ES-I3 (cell line): ENCODE measurements at regions not wholly inside any gene's neighbourhood (a gene's known extent, or its start where the extent isn't known, plus 50 kb on each side); places are given as distances from the start of the nearest gene placed in this dataset.
"Not testable (repeated sequence)": the region's sequence is repeated elsewhere in the genome, so short reads cannot be mapped to it uniquely, and the experiment has no call there.

ENCODE experiments used
- H3K36me3 ChIP-seq: 2 replicates; pipeline ENCODE4 v1.6.1; 2013; ENCODE audit warnings: mild to moderate bottlenecking, low read length, control low read depth, moderate library complexity; ENCODE audit not compliant: insufficient read depth
- H3K4me1 ChIP-seq: 2 replicates; pipeline ENCODE4 v1.6.1; 2013; ENCODE audit warnings: mild to moderate bottlenecking, control low read depth, low read length; ENCODE audit not compliant: insufficient read depth
- H3K9ac ChIP-seq: 2 replicates; pipeline ENCODE4 v1.6.1; 2013; ENCODE audit warnings: low read depth, mild to moderate bottlenecking, low read length, moderate library complexity
- H3K9me3 ChIP-seq: 2 replicates; pipeline ENCODE4 v1.6.1; 2013; ENCODE audit warnings: mild to moderate bottlenecking, low read length, moderate library complexity; ENCODE audit not compliant: control insufficient read depth, insufficient read depth

- no peaks in the 10 kb centered on the region for H3K36me3 ChIP-seq
- H3K9ac ChIP-seq, result no peak overlapping the region
- no peaks in the 10 kb centered on the region for H3K9me3 ChIP-seq
- H3K4me1 ChIP-seq, result no peaks in the 10 kb centered on the region
Observed at GRCh38 chr2:228614741-228615140, 433.3 kb upstream of the SPHKAP start.

GRCh38 chr2:228613133-228613850 lies 431.8 kb upstream of the SPHKAP start:
- H3K9ac ChIP-seq, result no peak overlapping the region

GRCh38 chr2:228611171-228611570 lies 429.7 kb upstream of the SPHKAP start:
- H3K9me3 ChIP-seq, result no peaks in the 10 kb centered on the region; the same call in 1 of the 2 replicates
- H3K36me3 ChIP-seq, result no peaks in the 10 kb centered on the region
- H3K9ac ChIP-seq, result no peak overlapping the region
- no peaks in the 10 kb centered on the region for H3K4me1 ChIP-seq

More at GRCh38 chr2:228613133-228613850, 431.8 kb upstream of the SPHKAP start:
- Histone ChIP-seq H3K36me3 (no peaks in the 10 kb centered on the region), H3K4me1 (no peaks in the 10 kb centered on the region), H3K9me3 (no peaks in the 10 kb centered on the region; the same call in 1 of the 2 replicates)

GRCh38 chr2:228602288-228602687 lies 420.8 kb upstream of the SPHKAP start:
- H3K36me3 ChIP-seq, result no peaks in the 10 kb centered on the region
- H3K9me3 ChIP-seq, result no peaks in the 10 kb centered on the region
- no peaks in the 10 kb centered on the region for H3K4me1 ChIP-seq
- no peak overlapping the region for H3K9ac ChIP-seq

- Histone ChIP-seq H3K9me3 (no peaks in the 10 kb centered on the region; the same call in 1 of the 2 replicates), H3K4me1 (no peaks in the 10 kb centered on the region), H3K36me3 (no peaks in the 10 kb centered on the region), H3K9ac (no peak overlapping the region)
Observed at GRCh38 chr2:228600265-228600664, 418.8 kb upstream of the SPHKAP start.

- Histone ChIP-seq H3K9me3 (no peaks in the 10 kb centered on the region; the same call in 1 of the 2 replicates), H3K9ac (no peak overlapping the region), H3K36me3 (no peaks in the 10 kb centered on the region), H3K4me1 (no peaks in the 10 kb centered on the region)
Observed at GRCh38 chr2:228599781-228600180, 418.3 kb upstream of the SPHKAP start.

- no peak overlapping the region for H3K9ac ChIP-seq
- H3K9me3 ChIP-seq, result no peaks in the 10 kb centered on the region; the same call in 1 of the 2 replicates
- H3K4me1 ChIP-seq, result no peaks in the 10 kb centered on the region
- no peaks in the 10 kb centered on the region for H3K36me3 ChIP-seq
Observed at GRCh38 chr2:228599297-228599696, 417.8 kb upstream of the SPHKAP start.

GRCh38 chr2:228597032-228597431 lies 415.5 kb upstream of the SPHKAP start:
- Histone ChIP-seq H3K36me3 (no peaks in the 10 kb centered on the region), H3K9me3 (no peaks in the 10 kb centered on the region; the same call in 1 of the 2 replicates), H3K4me1 (no peaks in the 10 kb centered on the region), H3K9ac (no peak overlapping the region)

GRCh38 chr2:228594012-228594411 lies 412.5 kb upstream of the SPHKAP start:
- no peaks in the 10 kb centered on the region for H3K36me3 ChIP-seq
- no peak overlapping the region for H3K9ac ChIP-seq
- H3K9me3 ChIP-seq, result no peaks in the 10 kb centered on the region; the same call in 1 of the 2 replicates
- H3K4me1 ChIP-seq, result no peaks in the 10 kb centered on the region

- H3K36me3 ChIP-seq, result no peaks in the 10 kb centered on the region
- no peaks in the 10 kb centered on the region for H3K4me1 ChIP-seq
- H3K9ac ChIP-seq, result no peak overlapping the region
- H3K9me3 ChIP-seq, result no peaks in the 10 kb centered on the region; the same call in 1 of the 2 replicates
Observed at GRCh38 chr2:228592925-228593324, 411.4 kb upstream of the SPHKAP start.

- H3K9me3 ChIP-seq, result no peaks in the 10 kb centered on the region
- no peak overlapping the region for H3K9ac ChIP-seq
- no peaks in the 10 kb centered on the region for H3K4me1 ChIP-seq
- H3K36me3 ChIP-seq, result no peaks in the 10 kb centered on the region
Observed at GRCh38 chr2:228590681-228591080, 409.2 kb upstream of the SPHKAP start.

- Histone ChIP-seq H3K9ac (no peak overlapping the region), H3K36me3 (no peaks in the 10 kb centered on the region), H3K4me1 (no peaks in the 10 kb centered on the region), H3K9me3 (no peaks in the 10 kb centered on the region)
Observed at GRCh38 chr2:228589115-228589514, 407.6 kb upstream of the SPHKAP start.

- Histone ChIP-seq H3K4me1 (no peaks in the 10 kb centered on the region), H3K9me3 (no peaks in the 10 kb centered on the region), H3K9ac (no peak overlapping the region), H3K36me3 (no peaks in the 10 kb centered on the region)
Observed at GRCh38 chr2:228581731-228582130, 400.2 kb upstream of the SPHKAP start.

- no peak overlapping the region for H3K9ac ChIP-seq
- H3K9me3 ChIP-seq, result no peaks in the 10 kb centered on the region
- no peaks in the 10 kb centered on the region for H3K4me1 ChIP-seq
- no peaks in the 10 kb centered on the region for H3K36me3 ChIP-seq
Observed at GRCh38 chr2:228575897-228576296, 394.4 kb upstream of the SPHKAP start.

- H3K4me1 ChIP-seq, H3K36me3 ChIP-seq, H3K9me3 ChIP-seq: not testable (repeated sequence)
- H3K9ac ChIP-seq, result peak overlapping the region; percentile 24; the same call in 1 of the 2 replicates
Observed at GRCh38 chr2:228568275-228568674, 386.8 kb upstream of the SPHKAP start.
